Tibial nerve (tissue), 4 donors: ENCODE measurements at regions not wholly inside any gene's neighbourhood (a gene's known extent, or its start where the extent isn't known, plus 50 kb on each side); places are given as distances from the start of the nearest gene placed in this dataset.

Experiments
- DNase-seq, 2 donors: peaks; one replicate each; pipeline ENCODE4 v3.0.0-alpha.2; 2019; ENCODE audit warnings: low spot score in 2 of 2
- H3K27ac ChIP-seq, 4 donors: fragments of 200-600 bp; sonication (generic) in 3 of 4; one replicate each; pipeline ENCODE4 v1.5.1; 2017 to 2019; ENCODE audit warnings: mild to moderate bottlenecking in 1 of 4
- H3K27me3 ChIP-seq, 2 donors: fragments of 200-600 bp; sonication (generic) in 1 of 2; one replicate each; pipeline versions ENCODE4 v1.5.1 to v1.6.0; 2017 to 2019
- H3K36me3 ChIP-seq, 3 donors: fragments of 200-600 bp; sonication (generic); one replicate each; pipeline ENCODE4 v1.5.1; 2018 to 2019
- H3K4me1 ChIP-seq, 4 donors: fragments of 200-600 bp; sonication (generic) in 3 of 4; one replicate each; pipeline ENCODE4 v1.5.1; 2017 to 2019
- H3K4me3 ChIP-seq, 4 donors: fragments of 200-600 bp; sonication (generic) in 3 of 4; one replicate each; pipeline ENCODE4 v1.5.1; 2017 to 2019; ENCODE audit warnings: mild to moderate bottlenecking in 1 of 4, moderate library complexity in 1 of 4
- H3K9me3 ChIP-seq, 4 donors: fragments of 200-600 bp; sonication (generic) in 3 of 4; one replicate each; pipeline ENCODE4 v1.5.1; 2017 to 2019
- EP300 ChIP-seq, 2 donors: sonication (generic); formaldehyde crosslinking; IDR thresholded peaks; one replicate each; pipeline ENCODE4 v1.6.1; 2017; ENCODE audit warnings: antibody characterized with exemption in 2 of 2, mild to moderate bottlenecking in 1 of 2
- POLR2A ChIP-seq, 2 donors: fragments of 450-650 bp; IDR thresholded peaks; one replicate each; pipeline ENCODE4 v1.6.1; 2017; ENCODE audit warnings: antibody characterized with exemption in 2 of 2, mild to moderate bottlenecking in 2 of 2, moderate library complexity in 2 of 2
- WGBS, 2 donors: methylation state at CpG; one replicate each; pipeline ENCODE4 v1.1.5; 2018; 5-methylcytosine and 5-hydroxymethylcytosine counted together
- TF ChIP-seq, protein P1 (sequence below), 5 experiments: fragments of 200-600 bp in 3 of 5; fragments of 450-650 bp in 2 of 5; sonication (generic) in 3 of 5; IDR thresholded peaks; one replicate each; pipeline ENCODE4 v1.5.1; 2016 to 2019; ENCODE audit warnings: antibody characterized with exemption in 5 of 5, mild to moderate bottlenecking in 3 of 5, moderate library complexity in 2 of 5

GRCh38 chr5:93967923-93968322 lies 226.5 kb upstream of the POU5F2 start:
- H3K36me3 ChIP-seq = peaks cover 0 to 6% (median 0%) of the 10 kb centered on the region in 3 donors
- TF ChIP-seq, protein P1, sequence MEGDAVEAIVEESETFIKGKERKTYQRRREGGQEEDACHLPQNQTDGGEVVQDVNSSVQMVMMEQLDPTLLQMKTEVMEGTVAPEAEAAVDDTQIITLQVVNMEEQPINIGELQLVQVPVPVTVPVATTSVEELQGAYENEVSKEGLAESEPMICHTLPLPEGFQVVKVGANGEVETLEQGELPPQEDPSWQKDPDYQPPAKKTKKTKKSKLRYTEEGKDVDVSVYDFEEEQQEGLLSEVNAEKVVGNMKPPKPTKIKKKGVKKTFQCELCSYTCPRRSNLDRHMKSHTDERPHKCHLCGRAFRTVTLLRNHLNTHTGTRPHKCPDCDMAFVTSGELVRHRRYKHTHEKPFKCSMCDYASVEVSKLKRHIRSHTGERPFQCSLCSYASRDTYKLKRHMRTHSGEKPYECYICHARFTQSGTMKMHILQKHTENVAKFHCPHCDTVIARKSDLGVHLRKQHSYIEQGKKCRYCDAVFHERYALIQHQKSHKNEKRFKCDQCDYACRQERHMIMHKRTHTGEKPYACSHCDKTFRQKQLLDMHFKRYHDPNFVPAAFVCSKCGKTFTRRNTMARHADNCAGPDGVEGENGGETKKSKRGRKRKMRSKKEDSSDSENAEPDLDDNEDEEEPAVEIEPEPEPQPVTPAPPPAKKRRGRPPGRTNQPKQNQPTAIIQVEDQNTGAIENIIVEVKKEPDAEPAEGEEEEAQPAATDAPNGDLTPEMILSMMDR (IDR thresholded peaks at IDR 0.05) = no peak
- TF ChIP-seq POLR2A (IDR thresholded peaks at IDR 0.05) (no peak), EP300 (IDR thresholded peaks at IDR 0.05) (no peak)
- no peaks in the 10 kb centered on the region for H3K27me3 ChIP-seq
- no peak for DNase-seq
- no peaks in the 10 kb centered on the region for H3K4me1 ChIP-seq
- H3K4me3 ChIP-seq = no peak overlapping the region
- no peak overlapping the region for H3K27ac ChIP-seq
- no peaks in the 10 kb centered on the region for H3K9me3 ChIP-seq

- no peaks in the 10 kb centered on the region for H3K9me3 ChIP-seq
- H3K4me3 ChIP-seq = no peak overlapping the region
- WGBS, 2 donors = 79 to 88% methylated on average over 1 of the region's 1 CpG
- H3K4me1 ChIP-seq = no peaks in the 10 kb centered on the region
- H3K27ac ChIP-seq = no peak overlapping the region
- no peaks in the 10 kb centered on the region for H3K27me3 ChIP-seq
- no peak for DNase-seq
- TF ChIP-seq EP300 (IDR thresholded peaks at IDR 0.05) = no peak
- TF ChIP-seq, protein P1 (IDR thresholded peaks at IDR 0.05) = no peak
- peaks cover 0 to 6% (median 0%) of the 10 kb centered on the region in 3 donors for H3K36me3 ChIP-seq
Observed at GRCh38 chr5:93964421-93964820, 223.0 kb upstream of the POU5F2 start.

DNA sequence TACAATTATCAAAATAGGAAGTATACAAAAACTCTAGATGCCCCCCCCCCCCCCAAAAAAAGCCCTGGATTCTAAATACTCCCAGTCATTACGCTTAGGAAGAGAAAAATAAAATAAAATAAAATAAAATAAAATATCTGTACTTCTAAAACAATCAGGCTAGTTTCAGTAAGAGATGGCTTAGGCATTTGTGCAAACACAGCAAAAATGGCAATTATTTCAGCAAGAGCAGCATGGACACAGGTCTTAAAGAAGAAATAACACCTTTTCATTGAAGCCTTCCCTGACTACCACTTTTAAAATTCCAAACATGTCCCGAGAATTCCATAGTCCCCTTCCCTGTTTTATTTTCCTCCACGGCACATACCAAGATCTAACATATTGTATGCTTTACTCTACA lies 218.6 kb upstream of the POU5F2 start:
- TF ChIP-seq POLR2A (IDR thresholded peaks at IDR 0.05) (no peak), EP300 (IDR thresholded peaks at IDR 0.05) (no peak)
- TF ChIP-seq, protein P1 (IDR thresholded peaks at IDR 0.05) = no peak
- Histone ChIP-seq H3K27me3 (no peaks in the 10 kb centered on the region), H3K4me1 (no peaks in the 10 kb centered on the region), H3K36me3 (peaks cover 0 to 6% (median 0%) of the 10 kb centered on the region in 3 donors), H3K27ac (no peak overlapping the region), H3K4me3 (no peak overlapping the region), H3K9me3 (no peaks in the 10 kb centered on the region)
- 83 to 96% methylated on average over 3 of the region's 3 CpGs for WGBS, 2 donors
- no peak for DNase-seq

DNA sequence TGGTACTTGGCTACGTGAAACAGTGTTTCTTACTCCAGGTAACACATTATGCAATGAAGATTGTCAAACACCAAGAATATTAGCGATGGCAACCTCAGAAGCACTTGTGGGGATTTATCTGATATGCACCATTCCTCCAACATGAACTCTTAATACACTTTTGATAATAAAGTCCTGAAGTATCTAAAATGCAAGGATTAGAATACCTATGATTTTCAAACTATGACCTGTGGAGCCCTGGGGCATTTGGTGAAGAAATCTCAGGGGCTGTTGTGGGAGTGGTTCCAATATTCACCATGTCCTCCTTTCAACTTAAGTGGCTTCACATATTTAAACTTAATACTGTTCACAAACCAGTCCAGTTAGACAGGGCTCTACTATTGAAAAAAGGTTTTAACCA lies 214.6 kb upstream of the POU5F2 start:
- TF ChIP-seq, protein P1 (IDR thresholded peaks at IDR 0.05) = no peak
- TF ChIP-seq POLR2A (IDR thresholded peaks at IDR 0.05) (no peak), EP300 (IDR thresholded peaks at IDR 0.05) (no peak)
- WGBS, 2 donors = 94 to 96% methylated on average over 2 of the region's 2 CpGs
- no peak overlapping the region for H3K27ac ChIP-seq
- no peak overlapping the region for H3K4me3 ChIP-seq
- H3K27me3 ChIP-seq = no peaks in the 10 kb centered on the region
- no peaks in the 10 kb centered on the region for H3K9me3 ChIP-seq
- DNase-seq = no peak
- H3K4me1 ChIP-seq = no peaks in the 10 kb centered on the region
- H3K36me3 ChIP-seq = peaks cover 0 to 28% (median 0%) of the 10 kb centered on the region in 3 donors

DNA sequence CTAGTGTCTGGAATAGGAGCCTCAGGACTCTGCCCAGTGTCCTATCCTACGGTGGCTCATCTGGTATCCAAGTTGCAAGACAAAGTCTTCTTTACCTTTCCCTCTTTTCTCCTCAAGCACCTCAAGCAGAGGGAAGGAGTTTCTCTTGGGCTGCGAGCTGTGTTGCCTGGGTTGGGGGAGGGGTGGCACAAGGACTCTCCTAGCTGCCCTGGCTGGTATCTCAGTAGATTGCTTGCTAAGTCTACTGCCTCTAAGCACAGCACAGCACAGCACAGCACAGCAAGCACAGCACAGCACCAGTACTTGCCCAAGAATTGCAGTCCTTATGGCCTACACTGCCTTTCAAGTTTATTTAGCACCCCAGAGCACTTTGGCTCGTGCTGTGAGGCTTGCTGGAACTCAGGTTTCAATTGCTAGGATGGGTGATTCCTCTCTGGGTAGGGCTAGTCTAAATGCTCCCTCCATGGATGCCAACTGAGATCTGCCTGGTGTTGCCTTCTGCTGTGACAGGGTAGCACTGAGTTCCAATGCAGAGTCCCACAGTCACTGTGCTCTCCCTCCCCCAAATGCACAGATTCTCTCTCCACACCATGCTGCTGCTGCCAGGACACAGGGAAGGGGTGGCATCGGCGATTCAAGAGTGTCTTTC lies 213.1 kb upstream of the POU5F2 start:
- Histone ChIP-seq H3K9me3 (no peaks in the 10 kb centered on the region), H3K4me1 (no peaks in the 10 kb centered on the region), H3K36me3 (peaks cover 0 to 28% (median 0%) of the 10 kb centered on the region in 3 donors), H3K27ac (no peak overlapping the region), H3K27me3 (no peaks in the 10 kb centered on the region), H3K4me3 (no peak overlapping the region)
- no peak for DNase-seq
- no peak for TF ChIP-seq EP300 (IDR thresholded peaks at IDR 0.05)
- no peak for TF ChIP-seq POLR2A (IDR thresholded peaks at IDR 0.05)
- TF ChIP-seq, protein P1 (IDR thresholded peaks at IDR 0.05) = no peak
- 87 to 95% methylated on average over 5 of the region's 5 CpGs for WGBS, 2 donors
